Stimulated activated CD8-positive, alpha-beta memory T cell treated with anti-CD3 and anti-CD28 coated beads, Interleukin-7, amount 100 ng/mL, for 4 hours (primary cell): ENCODE measurements at regions not wholly inside any gene's neighbourhood (a gene's known extent, or its start where the extent isn't known, plus 50 kb on each side); places are given as distances from the start of the nearest gene placed in this dataset.

ENCODE experiments used
- DNase-seq, 2 donors: peaks; one replicate each; pipeline ENCODE4 v3.0.0-alpha.2; 2020; ENCODE audit warnings: low read depth in 2 of 2

DNA sequence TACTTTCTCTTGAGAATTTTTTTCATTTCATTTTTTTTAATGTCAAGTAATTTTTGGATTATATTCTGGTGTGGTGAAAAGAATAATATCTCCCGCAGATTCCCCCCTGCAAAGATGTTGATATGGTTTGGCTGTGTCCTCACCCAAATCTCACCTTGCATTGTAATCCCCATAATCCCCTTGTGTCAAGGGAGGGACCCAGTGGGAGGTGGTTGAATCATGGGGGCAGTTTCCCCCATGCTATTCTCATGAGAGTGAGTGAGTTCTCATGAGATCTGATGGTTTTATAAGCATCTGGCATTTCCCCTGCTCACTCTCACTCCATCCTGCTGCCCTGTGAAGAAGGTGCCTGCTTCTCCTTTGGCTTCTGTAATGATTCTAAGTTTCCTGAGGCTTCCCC is 58.7 kb upstream of the PMEPA1 start:
- DNase-seq: no peak

DNA sequence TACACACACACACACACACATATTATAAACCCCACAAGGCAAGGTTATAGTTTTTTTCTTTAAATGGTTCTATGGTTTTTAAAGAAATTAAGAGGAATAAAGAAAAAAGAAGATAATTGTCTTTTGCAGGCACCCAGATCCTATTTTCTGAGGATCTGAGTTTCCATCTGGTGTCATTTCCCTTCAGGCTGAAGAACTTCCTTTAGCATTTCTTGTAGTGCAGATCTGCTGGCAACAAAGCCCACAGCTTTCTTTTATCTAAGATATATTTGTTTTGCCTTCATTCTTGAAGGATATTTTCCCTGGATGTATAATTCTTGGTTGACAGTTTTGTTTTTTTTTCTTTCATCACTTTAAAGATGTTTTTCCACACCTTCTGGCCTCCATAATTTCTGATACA is 57.6 kb upstream of the PMEPA1 start:
- no peak for DNase-seq

DNA sequence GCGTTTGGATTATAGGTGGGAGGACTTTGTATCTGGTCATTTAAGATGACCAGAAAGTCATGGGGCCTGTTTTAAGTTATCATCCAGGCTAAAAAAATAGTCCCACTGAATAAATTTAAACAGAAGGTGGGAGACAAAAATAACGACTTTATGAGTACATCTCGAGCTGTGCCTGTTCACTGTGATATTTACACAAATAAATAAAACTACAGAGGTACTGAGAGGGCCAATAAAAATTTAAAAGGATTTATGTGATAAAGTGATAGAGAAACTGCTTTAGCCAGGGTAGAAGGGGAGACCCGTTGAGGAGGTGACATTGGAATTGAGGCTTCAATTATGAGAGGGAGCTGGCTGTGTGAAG is 53.4 kb upstream of the PMEPA1 start:
- no peak for DNase-seq

DNA sequence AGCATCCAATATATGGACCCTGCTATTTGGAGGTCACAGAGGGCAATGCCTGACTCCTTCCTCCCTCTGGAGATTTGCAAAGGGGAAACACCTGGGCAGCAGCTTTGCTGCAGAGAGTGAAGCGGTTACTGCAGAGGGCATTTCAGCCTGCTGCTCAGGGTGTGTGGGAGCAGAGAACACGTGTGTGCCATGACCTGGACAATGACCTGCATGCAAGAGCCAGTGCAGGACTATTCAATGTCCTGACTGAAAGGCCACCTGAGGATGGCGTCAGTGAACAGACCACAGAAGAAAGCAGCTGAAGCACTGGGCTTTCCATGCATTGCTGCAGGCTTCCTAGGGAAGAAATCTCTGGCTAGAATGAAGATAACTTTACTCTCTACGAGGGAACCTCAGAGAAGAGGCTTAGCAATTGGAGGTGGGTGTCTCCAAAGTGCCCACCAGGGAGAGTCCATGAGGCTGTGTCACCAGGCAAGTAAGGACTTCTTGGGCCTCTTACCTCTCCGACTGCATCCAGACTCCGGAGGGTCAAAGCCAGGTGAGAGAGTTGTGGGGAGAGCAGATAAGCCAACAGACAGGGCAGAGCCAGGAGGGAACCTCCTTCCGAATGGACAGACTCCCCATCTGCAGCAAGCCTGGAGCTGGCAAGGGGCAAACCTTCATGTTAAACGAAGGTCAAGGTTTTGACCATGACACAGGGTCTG is 52.9 kb upstream of the PMEPA1 start:
- no peak for DNase-seq

DNA sequence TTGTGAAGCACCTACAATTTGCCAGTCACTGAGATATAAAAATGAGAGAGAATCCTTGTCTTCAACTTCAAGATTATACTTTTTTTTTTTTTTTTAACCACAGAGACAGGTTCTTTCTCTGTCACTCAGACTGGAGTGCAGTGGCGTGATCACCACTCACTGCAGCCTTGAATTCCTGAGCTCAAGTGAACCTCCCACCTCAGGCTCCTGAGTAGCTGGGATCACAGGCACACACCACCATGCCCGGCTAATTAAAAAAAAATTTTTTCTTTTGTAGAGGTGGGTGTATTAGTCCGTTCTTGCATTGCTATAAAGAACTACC is 51.6 kb upstream of the PMEPA1 start:
- DNase-seq: no peak

DNA sequence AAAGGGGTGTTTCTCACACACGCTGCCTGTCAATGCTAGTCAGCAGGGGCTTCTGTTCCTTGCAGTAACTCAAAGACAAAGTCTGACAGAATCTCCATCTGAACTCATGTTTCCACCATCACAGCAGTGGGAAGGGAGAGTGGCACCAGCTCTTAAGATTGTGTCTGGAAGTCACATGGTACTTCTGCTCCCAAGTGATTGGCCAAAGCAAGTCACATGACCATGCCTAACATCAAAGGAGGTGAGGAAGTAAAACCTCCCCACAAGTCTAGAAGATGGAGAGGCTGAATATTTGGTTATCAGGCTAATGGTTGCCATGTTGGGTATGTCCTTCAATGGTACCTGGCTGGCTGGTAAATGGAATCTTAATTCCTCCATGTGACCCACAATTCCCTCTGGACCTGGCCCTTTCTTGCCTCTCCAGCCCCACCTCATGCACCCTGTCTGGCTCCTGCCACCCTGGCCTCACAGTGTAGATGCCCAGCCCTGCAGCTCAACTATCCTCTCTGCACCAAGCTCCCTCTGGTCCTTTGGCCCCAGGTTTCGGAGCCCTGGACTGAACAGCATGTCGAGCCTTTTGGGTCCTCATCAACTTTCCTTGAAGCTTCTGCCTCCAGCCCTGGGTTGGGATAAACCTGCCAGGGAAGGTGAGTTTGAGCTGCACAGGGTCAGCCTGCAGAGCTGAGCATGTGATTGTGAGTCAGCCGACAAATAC is 51.0 kb upstream of the PMEPA1 start:
- DNase-seq: no peak

DNA sequence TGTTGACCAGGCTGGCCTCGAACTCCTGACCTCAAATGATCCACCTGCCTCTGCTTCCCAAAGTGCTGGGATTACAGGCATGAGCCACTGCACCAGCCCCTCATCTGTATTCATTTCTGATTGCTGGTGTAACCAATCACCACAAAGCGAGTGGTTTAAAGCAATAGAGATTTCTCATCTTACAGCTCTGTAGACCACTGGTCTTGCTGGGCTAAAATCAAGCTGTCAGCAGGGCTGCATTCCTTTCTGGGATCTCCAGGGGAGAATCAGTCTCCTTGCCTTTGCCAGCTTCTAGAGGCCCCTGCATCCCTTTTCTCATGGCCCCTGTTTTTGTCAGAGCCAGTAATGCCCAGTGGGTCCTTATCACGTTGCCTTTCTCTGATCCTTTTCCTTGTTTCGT is 49.9 kb upstream of the PMEPA1 start:
- no peak for DNase-seq
